LNCaP clone FGC (cell line): ENCODE measurements at regions not wholly inside any gene's neighbourhood (a gene's known extent, or its start where the extent isn't known, plus 50 kb on each side); places are given as distances from the start of the nearest gene placed in this dataset.

Experiments
- DNase-seq: peaks from one replicate; pipeline ENCODE4 v3.0.0-alpha.2; 2011; ENCODE audit warnings: low read depth
- H3K4me3 ChIP-seq: 2 replicates; pipeline ENCODE4 v1.5.1; 2011; ENCODE audit warnings: mild to moderate bottlenecking, low read depth, low read length, control low read depth
- TF ChIP-seq, protein P1 (sequence below): IDR thresholded peaks from 2 replicates; pipeline ENCODE4 v1.5.1; 2012; ENCODE audit warnings: mild to moderate bottlenecking; ENCODE audit not compliant: control insufficient read depth, insufficient read depth; ENCODE audit errors: extremely low read depth

DNA sequence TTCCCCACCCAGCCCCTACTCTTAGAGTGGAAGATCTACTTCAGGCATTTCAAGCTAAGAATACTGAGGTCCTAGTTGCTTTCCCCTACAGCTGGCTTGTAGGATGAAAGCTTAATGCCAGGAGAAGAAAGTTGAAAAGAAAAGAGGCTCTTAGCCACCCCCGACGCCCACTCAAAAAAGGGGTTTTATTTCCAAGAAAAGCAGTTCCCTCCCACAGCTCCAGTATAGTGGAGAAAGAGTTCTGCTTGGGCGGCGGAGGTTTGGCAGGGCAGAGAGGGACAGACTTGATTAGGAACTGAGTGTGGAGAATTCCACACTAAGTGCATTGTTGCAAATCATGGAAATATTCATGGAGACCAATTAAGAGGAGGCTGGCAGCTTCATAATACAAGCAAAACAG is 470.9 kb downstream of the ETS1 start:
- H3K4me3 ChIP-seq: no peak overlapping the region
- DNase-seq: no peak
- TF ChIP-seq, protein P1, sequence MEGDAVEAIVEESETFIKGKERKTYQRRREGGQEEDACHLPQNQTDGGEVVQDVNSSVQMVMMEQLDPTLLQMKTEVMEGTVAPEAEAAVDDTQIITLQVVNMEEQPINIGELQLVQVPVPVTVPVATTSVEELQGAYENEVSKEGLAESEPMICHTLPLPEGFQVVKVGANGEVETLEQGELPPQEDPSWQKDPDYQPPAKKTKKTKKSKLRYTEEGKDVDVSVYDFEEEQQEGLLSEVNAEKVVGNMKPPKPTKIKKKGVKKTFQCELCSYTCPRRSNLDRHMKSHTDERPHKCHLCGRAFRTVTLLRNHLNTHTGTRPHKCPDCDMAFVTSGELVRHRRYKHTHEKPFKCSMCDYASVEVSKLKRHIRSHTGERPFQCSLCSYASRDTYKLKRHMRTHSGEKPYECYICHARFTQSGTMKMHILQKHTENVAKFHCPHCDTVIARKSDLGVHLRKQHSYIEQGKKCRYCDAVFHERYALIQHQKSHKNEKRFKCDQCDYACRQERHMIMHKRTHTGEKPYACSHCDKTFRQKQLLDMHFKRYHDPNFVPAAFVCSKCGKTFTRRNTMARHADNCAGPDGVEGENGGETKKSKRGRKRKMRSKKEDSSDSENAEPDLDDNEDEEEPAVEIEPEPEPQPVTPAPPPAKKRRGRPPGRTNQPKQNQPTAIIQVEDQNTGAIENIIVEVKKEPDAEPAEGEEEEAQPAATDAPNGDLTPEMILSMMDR: no peak

DNA sequence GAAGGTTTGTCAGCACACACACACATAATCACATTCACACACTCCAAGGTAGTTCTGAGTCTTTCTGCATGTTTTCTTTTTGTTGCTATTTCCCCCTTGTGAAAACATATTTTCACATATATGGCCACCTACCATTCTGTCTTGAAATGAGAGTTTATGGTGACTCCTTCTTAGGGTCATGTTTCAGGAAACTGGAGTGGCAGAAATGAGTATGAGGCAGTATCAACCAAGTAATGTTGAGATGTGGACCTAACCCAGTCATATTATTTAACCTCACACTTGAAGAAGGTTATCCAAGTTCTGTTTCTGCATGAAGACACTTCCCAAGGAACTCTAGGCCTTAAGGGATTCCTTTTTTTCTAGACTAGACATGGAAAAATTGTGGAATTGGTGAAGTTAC is 481.4 kb downstream of the ETS1 start:
- H3K4me3 ChIP-seq: no peak overlapping the region
- TF ChIP-seq, protein P1: no peak
- DNase-seq: no peak

DNA sequence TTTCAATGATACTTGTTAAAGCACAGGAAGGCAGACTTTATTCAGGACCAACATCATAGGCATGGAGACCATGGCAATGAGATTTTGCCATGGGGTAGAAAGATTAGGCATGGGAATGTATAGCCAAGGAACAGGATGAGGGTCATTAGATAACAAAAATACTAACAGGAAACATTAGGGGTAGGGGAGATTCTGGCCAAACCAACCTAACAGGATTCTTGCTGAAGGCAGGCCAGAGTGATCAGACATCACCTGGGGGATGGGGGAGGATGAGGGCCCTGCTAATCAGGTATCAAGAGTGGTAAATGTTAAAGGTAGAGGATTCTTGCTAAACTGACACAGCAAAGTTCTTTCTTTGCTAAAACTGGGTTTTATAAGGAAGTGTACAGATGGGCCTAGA is 481.8 kb downstream of the ETS1 start:
- TF ChIP-seq, protein P1: no peak
- no peak overlapping the region for H3K4me3 ChIP-seq
- no peak for DNase-seq

DNA sequence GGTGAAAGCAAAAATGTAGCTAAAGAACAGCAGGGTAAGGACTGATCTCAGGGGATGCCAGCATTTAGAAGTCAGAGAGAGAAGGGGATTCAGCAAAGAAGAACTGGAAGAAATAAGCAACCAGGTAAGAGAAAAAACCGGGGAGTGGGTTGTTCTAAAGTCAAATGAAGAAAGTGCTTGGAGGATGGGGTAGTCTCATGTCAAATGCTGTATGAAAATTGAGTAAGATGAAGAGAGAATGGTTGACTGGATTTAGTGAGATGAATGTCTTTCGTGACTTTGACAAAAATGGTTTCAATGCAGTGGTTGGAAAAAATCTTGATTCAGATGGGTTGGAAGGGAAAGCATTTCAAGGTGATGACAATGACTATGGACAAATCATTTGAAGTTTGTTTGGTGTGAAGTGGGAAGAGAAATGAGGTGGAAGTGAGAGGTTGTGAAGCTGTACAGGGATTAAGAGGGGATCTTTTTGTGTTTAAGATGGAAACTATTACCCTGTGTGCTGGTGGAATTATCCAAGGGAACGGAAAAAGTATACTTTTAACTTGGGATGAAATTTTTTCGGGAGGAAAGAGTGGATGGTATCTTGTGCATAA is 484.0 kb downstream of the ETS1 start:
- no peak for DNase-seq
- no peak overlapping the region for H3K4me3 ChIP-seq
- TF ChIP-seq, protein P1: no peak

DNA sequence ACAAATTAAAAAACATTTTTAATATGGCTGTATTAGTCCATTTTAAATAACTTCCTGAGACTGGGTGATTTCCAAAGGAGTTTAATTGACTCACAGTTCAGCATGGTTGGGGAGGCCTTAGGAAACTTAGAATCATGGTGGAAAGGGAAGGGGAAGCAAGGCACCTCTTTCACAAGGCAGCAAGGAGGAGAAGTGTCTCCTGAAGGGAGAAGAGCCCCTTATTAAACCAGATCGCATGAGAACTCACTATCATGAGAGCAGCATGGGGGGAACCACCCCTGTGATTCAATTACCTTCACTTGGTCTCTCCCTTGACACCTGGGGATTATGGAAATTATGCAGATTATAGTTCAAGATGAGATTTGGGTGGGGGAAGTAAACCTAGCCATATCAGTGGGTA is 488.6 kb downstream of the ETS1 start:
- TF ChIP-seq, protein P1: no peak
- H3K4me3 ChIP-seq: no peak overlapping the region
- no peak for DNase-seq

DNA sequence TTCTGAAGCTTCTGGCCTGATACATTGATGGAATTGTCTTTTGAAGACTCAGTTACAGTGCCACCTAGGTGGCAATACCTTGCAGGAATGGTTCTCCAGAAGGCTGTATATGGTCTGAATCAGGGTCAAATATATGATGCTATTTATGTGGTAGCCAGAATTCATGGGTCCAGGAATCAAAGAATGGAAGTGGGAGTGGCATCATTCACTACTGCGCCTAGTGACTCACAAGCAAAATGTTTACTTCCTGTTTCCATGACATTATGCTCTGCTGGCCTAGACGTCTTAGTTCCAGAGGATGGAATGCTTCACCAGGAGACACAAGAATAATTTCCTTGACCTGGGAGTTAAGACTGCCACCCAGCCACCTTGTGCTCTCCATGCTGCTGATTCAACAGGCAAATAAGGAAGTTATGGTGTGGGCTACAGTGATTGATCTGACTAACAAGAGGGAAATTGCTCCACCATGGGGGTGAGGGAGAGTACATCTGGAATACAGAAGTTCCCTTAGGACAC is 491.8 kb downstream of the ETS1 start:
- no peak for DNase-seq
- TF ChIP-seq, protein P1: no peak
- no peak overlapping the region for H3K4me3 ChIP-seq

DNA sequence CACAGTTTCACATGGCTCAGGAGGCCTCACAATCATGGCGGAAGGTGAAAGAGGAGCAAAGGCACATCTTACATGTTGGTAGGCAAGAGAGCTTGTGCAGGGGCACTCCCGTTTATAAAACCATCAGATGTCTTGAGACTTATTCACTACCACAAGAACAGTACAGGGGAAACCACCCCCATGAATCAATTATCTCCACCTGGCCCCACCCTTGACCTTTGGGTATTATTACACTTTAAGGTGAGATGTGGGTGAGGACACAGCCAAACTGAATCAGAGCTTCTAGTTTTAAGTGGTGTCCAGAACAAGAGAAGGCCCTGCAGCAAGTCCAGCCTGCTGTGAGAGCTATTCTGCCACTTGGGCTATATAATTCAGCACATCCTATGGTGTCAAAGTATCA is 493.7 kb downstream of the ETS1 start:
- DNase-seq: no peak
- H3K4me3 ChIP-seq: no peak overlapping the region
- TF ChIP-seq, protein P1: no peak
